Sigmoid colon (tissue), 6 donors: ENCODE measurements at regions not wholly inside any gene's neighbourhood (a gene's known extent, or its start where the extent isn't known, plus 50 kb on each side); places are given as distances from the start of the nearest gene placed in this dataset.
A peak's percentile ranks its signal among the peaks of the same experiment; 100 is the strongest.

Experiments
- DNase-seq: peaks from one replicate; pipeline ENCODE4 v3.0.0-alpha.2; 2019
- H3K27ac ChIP-seq, 4 donors: fragments of 200-600 bp; sonication (generic); one replicate each; pipeline ENCODE4 v1.5.1; 2016 to 2019; ENCODE audit warnings: mild to moderate bottlenecking in 1 of 4
- H3K27me3 ChIP-seq, 3 donors: fragments of 200-600 bp; sonication (generic); one replicate each; pipeline ENCODE4 v1.5.1; 2019; ENCODE audit warnings: mild to moderate bottlenecking in 1 of 3
- H3K36me3 ChIP-seq, 4 donors: fragments of 200-600 bp; sonication (generic); one replicate each; pipeline ENCODE4 v1.5.1; 2016 to 2019
- H3K4me1 ChIP-seq, 4 donors: fragments of 200-600 bp; sonication (generic); one replicate each; pipeline ENCODE4 v1.5.1; 2017 to 2019
- H3K4me3 ChIP-seq, 4 donors: fragments of 200-600 bp; sonication (generic); one replicate each; pipeline ENCODE4 v1.5.1; 2017 to 2019; ENCODE audit warnings: mild to moderate bottlenecking in 2 of 4, moderate library complexity in 1 of 4
- H3K9me3 ChIP-seq, 4 donors: fragments of 200-600 bp in 3 of 4; sonication (generic) in 3 of 4; one replicate each; pipeline versions ENCODE4 v1.5.1 to v1.6.1; 2013 to 2019
- CTCF ChIP-seq, 4 experiments: fragments of 450-650 bp in 3 of 4; fragments of 200-600 bp in 1 of 4; IDR thresholded peaks; one replicate each; pipeline ENCODE4 v1.5.1; 2016 to 2019; ENCODE audit warnings: antibody characterized with exemption in 4 of 4, mild to moderate bottlenecking in 3 of 4, moderate library complexity in 2 of 4
- EP300 ChIP-seq, 4 donors: sonication (generic); formaldehyde crosslinking; IDR thresholded peaks; one replicate each; pipeline ENCODE4 v1.6.1; 2017; ENCODE audit warnings: antibody characterized with exemption in 4 of 4
- POLR2A ChIP-seq, 2 donors: fragments of 450-650 bp; IDR thresholded peaks; one replicate each; pipeline ENCODE4 v1.6.1; 2016; ENCODE audit warnings: antibody characterized with exemption in 2 of 2, mild to moderate bottlenecking in 2 of 2, moderate library complexity in 2 of 2
- POLR2AphosphoS5 ChIP-seq, 4 donors: sonication (generic); formaldehyde crosslinking; IDR thresholded peaks; one replicate each; pipeline ENCODE4 v1.6.1; 2017; ENCODE audit warnings: antibody characterized with exemption in 4 of 4
- WGBS, 2 donors: extraction: QIAGEN DNeasy Blood & Tissue Kit; methylation state at CpG; one replicate each; pipeline ENCODE4 v1.1.7; 2013; 5-methylcytosine and 5-hydroxymethylcytosine counted together
- intact Hi-C: fragments of 100-400 bp; cut with DNase I; formaldehyde crosslinking; loops from one replicate; pipeline ENCODE4 v1.15.1; 2023
- donor health status: healthy with polysubstance abuse.
- donor health status: healthy.

- Histone ChIP-seq H3K4me3 (no peak overlapping the region), H3K27ac (peak overlapping the region in 1 of 4 donors; percentile 6), H3K36me3 (no peaks in the 10 kb centered on the region), H3K27me3 (peaks cover 0 to 29% (median 0%) of the 10 kb centered on the region in 3 donors), H3K9me3 (no peaks in the 10 kb centered on the region), H3K4me1 (no peaks in the 10 kb centered on the region)
- no peak for DNase-seq
- intact Hi-C loops, result no loop called here
- WGBS, 2 donors, result 77 to 86% methylated on average over 4 of the region's 4 CpGs
- TF ChIP-seq POLR2A (IDR thresholded peaks at IDR 0.05) (no peak), EP300 (IDR thresholded peaks at IDR 0.05) (no peak), POLR2AphosphoS5 (IDR thresholded peaks at IDR 0.05) (no peak), CTCF (IDR thresholded peaks at IDR 0.05) (no peak)
Observed at GRCh38 chr22:19579115-19579811, 55.1 kb upstream of the CLDN5 start.

- H3K27me3 ChIP-seq, result peaks cover 0 to 28% (median 0%) of the 10 kb centered on the region in 3 donors
- H3K9me3 ChIP-seq, result no peaks in the 10 kb centered on the region
- H3K4me1 ChIP-seq, result no peaks in the 10 kb centered on the region
- intact Hi-C loops, result no loop called here
- DNase-seq, result peak; percentile 74
- no peaks in the 10 kb centered on the region for H3K36me3 ChIP-seq
- TF ChIP-seq CTCF (IDR thresholded peaks at IDR 0.05) (no peak), POLR2A (IDR thresholded peaks at IDR 0.05) (no peak), POLR2AphosphoS5 (IDR thresholded peaks at IDR 0.05) (peak in 1 of 4 donors; percentile 62), EP300 (IDR thresholded peaks at IDR 0.05) (no peak)
- no peak overlapping the region for H3K4me3 ChIP-seq
- WGBS, 2 donors, result 33 to 53% methylated on average over 12 of the region's 12 CpGs
- H3K27ac ChIP-seq, result no peak overlapping the region
Observed at GRCh38 chr22:19579880-19580279, 55.7 kb upstream of the CLDN5 start.

- no peaks in the 10 kb centered on the region for H3K9me3 ChIP-seq
- no peaks in the 10 kb centered on the region for H3K4me1 ChIP-seq
Observed at GRCh38 chr22:19580291-19580890, 56.2 kb upstream of the CLDN5 start.

GRCh38 chr22:19582033-19582693, 58.0 kb upstream of the CLDN5 start:
- WGBS, 2 donors, result 90 to 91% methylated on average over 17 of the region's 17 CpGs
- no peak for TF ChIP-seq POLR2AphosphoS5 (IDR thresholded peaks at IDR 0.05)
- no peak for TF ChIP-seq EP300 (IDR thresholded peaks at IDR 0.05)
- TF ChIP-seq CTCF (IDR thresholded peaks at IDR 0.05), result no peak
- no peak for TF ChIP-seq POLR2A (IDR thresholded peaks at IDR 0.05)
- Histone ChIP-seq H3K4me1 (no peaks in the 10 kb centered on the region), H3K9me3 (no peaks in the 10 kb centered on the region), H3K27ac (no peak overlapping the region), H3K4me3 (no peak overlapping the region), H3K36me3 (no peaks in the 10 kb centered on the region), H3K27me3 (peaks cover 0 to 20% (median 0%) of the 10 kb centered on the region in 3 donors)
- DNase-seq, result no peak
- intact Hi-C loops, result no loop called here

More at GRCh38 chr22:19580291-19580890, 56.2 kb upstream of the CLDN5 start:
- DNase-seq, result no peak
- WGBS, 2 donors, result 73 to 75% methylated on average over 5 of the region's 5 CpGs
- Histone ChIP-seq H3K27ac (no peak overlapping the region), H3K27me3 (peaks cover 0 to 28% (median 0%) of the 10 kb centered on the region in 3 donors), H3K4me3 (no peak overlapping the region), H3K36me3 (no peaks in the 10 kb centered on the region)
- intact Hi-C loops, result no loop called here
- TF ChIP-seq EP300 (IDR thresholded peaks at IDR 0.05) (no peak), POLR2A (IDR thresholded peaks at IDR 0.05) (no peak), CTCF (IDR thresholded peaks at IDR 0.05) (no peak), POLR2AphosphoS5 (IDR thresholded peaks at IDR 0.05) (no peak)
